HuH-7.5 (cell line): ENCODE measurements at regions not wholly inside any gene's neighbourhood (a gene's known extent, or its start where the extent isn't known, plus 50 kb on each side); places are given as distances from the start of the nearest gene placed in this dataset.
A peak's percentile ranks its signal among the peaks of the same experiment; 100 is the strongest.

Experiments
- DNase-seq: peaks from one replicate; pipeline ENCODE4 v3.0.0; 2011; ENCODE audit warnings: low spot score

DNA sequence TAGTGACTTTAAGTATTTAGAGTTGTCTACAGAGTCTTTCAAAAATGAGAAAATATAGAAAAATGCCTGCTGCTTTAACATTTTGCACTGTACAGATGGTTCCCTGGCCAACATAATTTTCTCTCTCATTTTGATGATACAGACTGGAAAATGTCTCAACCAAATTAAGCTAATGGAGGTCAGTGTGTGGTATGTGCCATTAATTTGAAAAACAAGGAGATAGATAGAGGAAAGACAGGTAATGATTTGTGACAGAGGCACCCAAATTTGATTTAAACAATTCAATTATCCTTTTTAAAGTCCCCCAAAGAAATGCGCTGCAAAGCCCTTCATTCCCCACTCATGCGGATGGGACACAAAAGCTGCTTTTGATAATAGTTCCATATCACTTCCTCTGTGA is 140.0 kb downstream of the ASCL1 start:
- DNase-seq: no peak

DNA sequence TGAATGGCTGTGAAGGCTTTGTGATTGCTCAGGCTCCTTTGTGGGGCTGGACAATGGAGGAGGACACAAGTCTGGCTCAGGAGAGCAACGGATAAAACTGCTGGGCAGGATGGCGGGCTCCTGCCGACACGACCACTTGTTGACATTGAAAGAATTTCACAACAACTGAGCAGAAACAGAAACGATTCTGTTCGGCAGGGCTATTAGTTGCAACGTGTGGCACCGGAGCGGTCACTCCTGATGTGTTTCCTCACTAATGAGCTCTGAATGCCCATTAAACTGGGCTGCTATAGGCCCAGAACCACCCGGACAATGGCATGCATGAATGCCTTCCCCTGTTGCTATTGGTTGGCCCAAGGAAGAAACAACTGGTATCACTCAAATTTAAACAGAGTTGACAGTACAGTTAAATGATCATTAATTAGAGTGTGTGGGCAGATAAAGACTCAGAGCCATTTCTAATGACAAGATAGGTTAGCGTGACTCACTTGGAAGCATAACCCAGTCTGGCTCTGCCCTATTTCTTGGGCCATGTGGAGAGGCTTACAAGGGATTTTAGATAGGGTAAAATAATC is 142.9 kb downstream of the ASCL1 start:
- DNase-seq: no peak

DNA sequence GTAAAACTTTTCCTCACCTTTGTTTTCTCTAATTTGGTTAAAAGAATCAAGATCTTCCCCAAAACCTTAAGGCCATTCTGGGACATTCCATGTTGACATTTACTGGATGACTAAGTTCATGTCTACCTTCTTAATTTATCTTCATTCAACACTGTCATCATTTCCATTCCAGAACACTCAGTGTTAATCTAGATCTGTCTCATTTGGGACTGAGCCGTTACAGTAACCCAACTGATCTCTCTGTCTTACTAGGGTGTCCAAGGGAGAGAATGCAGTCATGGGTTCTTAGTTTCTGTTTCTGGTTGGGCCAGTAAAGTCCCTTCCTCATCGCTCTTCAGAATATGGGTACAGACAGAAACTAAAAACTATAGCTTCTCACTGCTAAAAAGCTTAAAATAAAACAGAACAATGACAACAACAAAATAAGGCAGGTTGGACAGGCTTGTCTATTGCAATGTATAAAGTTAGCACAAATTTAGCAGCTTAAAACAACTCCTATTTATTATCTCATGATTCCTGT is 144.8 kb downstream of the ASCL1 start:
- DNase-seq: no peak

DNA sequence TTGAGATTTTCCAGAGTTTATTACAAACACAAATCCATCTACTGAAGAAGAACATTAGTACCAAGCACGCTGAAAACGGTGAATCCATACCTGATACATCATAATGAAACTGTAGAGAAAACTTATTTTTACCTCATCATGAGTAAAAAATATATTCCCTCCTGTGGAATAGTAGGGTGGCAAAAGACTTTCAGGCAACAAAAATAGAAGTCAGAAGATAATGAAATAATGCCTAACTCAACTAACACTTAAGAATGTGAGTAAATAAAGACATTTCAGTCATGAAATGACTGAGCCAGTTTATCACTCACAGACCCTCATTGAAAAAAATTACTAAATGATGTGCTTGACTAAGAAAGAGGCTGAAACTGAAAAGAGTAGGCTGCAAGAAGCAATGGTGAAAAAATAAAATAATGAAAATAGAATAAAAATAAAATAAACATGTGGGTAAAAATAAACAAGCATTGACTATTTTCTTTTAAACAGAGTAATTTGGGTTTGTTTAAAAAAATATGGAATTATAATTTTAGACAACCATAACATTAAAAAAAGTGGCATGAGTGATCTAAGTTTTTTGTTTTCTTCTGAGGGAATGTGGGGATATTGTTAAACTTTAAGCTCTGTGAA is 148.6 kb downstream of the ASCL1 start:
- no peak for DNase-seq

DNA sequence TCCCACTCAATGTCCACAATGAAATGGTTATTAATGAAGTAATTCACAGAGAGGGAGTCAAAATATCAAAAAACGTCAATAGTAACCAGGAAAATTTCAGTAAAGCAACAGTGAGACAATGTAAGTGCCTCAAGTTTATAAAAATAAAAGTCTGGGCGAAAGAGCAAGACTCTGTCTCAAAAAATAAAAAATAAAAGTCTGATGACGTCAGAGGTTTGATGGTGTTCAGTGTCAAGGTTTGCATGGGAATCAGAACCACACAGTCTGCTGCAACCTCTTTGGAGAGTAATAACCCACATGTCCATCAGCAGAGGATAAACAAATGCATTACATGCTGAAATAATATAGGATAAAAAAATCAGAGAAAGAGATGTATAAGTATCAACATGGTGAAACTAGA is 152.4 kb downstream of the ASCL1 start:
- DNase-seq: no peak

DNA sequence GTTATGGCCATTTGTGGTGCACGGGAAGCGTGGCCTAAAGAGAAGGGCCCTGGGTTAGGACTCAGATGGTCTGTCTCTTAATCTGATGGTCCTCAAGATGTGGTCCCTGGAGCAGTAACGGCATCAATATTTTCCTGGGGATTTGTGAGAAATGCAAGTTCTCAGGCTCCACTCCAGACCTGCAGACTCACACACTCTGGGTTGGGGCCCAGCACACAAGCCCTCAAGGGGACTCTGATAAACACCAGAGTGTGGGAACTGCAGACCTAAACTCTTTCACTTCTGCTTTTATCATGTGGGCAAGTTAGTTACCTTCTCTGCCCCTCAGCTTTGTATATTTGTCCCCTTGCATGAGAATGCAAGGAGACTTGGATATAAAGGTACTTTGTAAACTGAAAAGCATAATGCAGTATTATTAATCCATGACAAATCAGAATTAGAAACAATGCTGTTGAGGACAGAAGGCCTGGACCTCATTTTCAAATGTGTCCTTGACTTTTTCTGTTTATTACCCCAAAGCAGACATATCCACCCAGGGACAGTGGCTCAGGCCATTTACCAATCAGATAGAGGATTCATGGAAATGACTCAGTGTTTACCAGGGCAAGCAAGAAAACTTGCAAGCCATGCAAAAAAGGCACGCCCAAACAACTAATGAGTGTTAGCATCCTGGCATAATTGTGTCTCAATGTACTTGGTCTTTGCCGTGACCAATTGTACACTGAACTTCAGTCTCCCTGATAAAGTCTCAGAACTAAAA is 157.0 kb downstream of the ASCL1 start:
- DNase-seq: no peak

DNA sequence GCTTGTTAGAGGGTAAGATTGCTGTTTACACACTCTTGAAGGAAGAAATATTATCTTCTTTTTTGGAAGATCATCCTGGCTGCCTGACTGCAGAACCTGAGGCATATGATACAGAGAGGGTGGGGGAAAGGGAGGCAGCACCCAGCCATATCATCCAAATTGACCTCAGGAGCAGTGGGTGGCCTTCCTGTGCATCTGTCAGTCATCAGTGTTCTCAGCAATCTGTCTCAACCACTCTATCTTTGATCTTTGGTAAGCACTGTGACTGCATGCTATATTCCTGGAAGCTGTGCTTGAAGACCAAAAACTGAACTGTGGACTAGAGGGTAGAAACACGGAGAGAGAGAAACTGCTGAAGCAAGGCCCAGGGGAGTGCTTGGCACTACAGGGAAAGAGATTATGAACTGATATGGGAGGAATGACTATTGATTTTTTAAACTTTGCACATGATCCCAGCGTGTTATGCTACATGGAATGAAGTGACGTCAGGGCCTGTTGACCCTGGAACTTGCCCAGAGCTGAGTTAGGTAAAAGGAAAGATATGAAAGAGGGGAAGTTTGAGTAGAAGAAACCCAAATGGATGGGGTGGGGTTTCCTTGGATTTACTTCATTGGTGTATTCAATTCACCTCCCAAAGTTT is 171.5 kb downstream of the ASCL1 start:
- DNase-seq: peak; percentile 10

- DNase-seq: no peak
These were observed 173.1 kb downstream of the ASCL1 start for GRCh38 chr12:103130564-103130963.

GRCh38 chr12:103138538-103138937 is 181.1 kb downstream of the ASCL1 start:
- no peak for DNase-seq

GRCh38 chr12:103139876-103140275 is 182.4 kb downstream of the ASCL1 start:
- DNase-seq: no peak

DNA sequence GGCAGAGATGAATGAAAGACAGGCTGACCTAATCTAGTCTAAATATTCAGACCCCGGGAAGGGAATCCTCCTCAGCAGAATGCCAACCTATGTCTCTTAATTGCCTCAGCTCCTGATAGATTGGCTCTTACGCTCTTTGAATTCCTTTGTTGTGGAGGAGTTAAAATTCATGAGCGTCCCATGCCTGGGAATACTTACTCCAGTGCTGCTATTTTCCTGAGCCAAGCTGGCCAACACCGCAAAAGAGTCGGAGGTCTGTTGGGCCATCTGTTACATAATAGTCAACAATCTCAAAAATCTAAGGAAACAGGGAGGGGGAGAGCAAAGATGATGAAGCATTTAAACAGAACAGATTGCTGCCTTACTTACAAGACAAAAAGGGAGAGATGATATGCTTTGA is 182.8 kb downstream of the ASCL1 start:
- DNase-seq: no peak

GRCh38 chr12:103144278-103144677 is 186.8 kb downstream of the ASCL1 start:
- no peak for DNase-seq

DNA sequence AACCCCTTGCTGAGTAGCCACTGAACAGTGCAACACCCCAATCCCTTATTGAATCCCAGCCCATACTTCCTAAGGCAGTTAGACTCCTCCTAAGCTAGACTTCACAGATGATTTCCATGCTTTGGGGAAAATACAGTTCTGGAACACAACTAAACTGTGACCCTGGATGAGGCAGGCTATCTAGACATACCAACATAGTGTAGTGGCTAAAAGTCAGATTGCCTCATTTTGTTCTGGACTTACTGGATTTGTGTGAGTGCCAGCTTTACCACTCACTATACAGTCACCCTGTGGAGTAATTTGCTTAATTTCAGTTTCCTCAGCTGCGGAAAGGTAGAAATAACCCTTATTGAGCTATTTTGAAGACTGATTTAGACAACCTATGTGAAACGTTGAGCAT is 203.1 kb downstream of the ASCL1 start:
- DNase-seq: no peak

GRCh38 chr12:103161582-103162362 is 204.3 kb downstream of the ASCL1 start:
- no peak for DNase-seq

- DNase-seq: no peak
These were observed 209.5 kb downstream of the ASCL1 start for GRCh38 chr12:103166949-103167348.

DNA sequence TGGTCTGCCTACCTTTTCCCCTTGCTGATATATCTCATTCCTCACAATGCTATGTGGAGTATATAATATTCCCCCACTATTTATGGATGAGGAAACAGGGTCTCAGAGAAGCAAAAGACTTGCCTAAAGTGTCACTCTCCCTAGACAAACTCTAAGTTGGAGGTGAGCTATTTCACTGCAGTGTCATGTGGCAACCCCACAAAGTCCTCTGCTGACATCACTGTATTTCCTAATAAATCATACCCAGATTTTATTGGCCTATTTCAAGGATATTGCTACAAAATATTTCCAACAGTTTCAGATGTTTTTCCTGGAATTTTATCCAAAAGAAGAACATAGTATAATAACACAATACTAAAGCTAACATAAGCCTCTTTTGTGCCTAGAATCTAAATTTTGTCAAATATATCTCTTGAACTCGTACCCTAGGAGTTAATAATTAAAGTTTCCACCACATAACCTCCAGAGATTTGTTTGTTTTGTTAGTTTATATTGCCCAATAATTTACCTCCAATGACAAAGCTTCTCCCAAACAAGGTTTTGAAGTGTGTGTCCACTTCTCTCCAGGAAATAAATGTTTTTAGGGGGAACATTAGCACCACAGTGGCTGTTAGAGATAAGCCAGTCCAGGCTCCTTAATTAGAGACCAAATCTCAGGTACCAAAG is 215.1 kb downstream of the ASCL1 start:
- DNase-seq: no peak

DNA sequence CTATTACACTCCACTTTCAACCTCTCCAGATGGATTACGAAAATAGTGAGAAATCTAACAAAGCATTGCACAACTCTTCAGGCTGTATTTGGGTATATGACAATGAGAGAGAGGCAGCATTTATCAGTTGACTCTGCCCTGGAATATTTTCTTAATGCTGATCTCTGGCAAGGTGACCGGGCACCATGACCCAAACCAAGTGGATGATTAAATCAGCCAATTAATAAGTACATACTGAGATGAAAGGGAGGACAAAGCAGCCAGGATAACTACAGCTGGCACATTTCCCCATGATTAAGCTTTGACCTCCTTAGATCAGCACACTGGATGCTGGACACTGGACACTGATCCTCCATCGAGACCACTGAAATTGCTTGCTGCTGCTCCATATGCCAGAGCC is 218.2 kb downstream of the ASCL1 start:
- no peak for DNase-seq

DNA sequence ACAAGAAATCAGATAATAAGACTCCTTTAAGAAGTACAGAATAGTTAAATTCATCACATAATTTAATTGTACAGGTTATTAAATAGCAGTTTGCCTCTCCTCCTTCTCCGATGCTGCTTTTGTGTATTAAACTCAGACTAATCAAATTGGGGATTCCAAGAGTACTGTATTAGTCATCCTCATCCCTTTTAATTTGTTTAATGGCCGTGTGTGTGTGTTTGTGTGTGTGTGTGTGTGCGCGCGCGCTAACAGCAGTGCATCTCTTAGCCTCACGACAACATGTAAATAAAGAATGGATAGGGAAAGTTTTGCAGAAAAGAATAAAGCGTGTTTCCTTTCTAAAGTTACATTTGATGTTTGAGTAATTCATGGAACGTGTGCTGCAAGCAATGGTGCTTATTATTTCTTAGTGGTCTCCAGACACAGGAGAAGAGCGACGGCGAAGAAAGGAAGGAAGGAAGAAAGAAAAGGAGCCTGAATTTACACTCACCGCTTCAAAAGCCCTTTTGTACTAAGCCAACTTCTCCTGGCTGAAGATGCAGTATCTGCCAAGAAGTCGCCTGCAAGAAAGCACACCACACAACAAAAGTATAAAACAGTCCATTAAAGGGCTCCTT is 220.3 kb downstream of the ASCL1 start:
- DNase-seq: no peak

GRCh38 chr12:103178366-103179080 is 221.0 kb downstream of the ASCL1 start:
- no peak for DNase-seq

DNA sequence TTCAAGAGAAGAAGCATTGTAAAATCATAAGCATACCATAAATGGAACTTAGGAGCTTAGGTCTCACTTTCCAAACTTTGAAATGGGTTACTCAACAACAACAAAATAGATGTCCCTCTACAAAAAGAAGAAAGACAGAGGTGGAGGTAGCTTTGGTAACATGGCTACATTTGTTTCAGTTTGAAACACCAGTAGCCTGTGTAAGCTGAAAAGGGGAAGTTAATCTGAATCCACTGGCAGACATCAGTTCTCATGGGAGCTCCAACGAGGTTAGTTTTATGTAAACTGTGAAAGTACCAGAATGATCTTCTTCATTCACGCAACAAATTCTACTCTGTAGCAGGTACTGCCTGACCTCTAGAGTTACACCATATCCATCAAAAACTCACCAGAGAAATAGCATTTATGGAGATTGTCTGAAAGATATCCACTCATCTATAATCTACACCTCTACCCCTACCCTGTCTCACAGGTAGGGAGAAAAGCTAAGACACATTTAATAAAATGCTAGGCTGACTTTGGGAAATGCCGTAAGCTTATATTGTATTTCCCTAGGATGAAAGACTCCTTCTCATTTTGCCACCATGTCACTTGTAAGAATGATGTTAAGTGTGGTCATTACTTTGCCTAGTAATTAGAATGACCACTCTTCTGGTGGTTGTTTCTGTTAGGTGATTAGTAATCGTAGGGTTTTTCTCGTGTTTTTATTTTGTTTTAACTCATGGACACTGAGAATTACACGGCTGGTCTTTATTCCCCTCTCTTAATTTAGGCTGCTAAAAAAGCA is 224.1 kb downstream of the ASCL1 start:
- no peak for DNase-seq
